Ammon's horn (tissue), 1 donor: ENCODE measurements at regions not wholly inside any gene's neighbourhood (a gene's known extent, or its start where the extent isn't known, plus 50 kb on each side); places are given as distances from the start of the nearest gene placed in this dataset.
A peak's percentile ranks its signal among the peaks of the same experiment; 100 is the strongest.
"Not testable (repeated sequence)": the region's sequence is repeated elsewhere in the genome, so short reads cannot be mapped to it uniquely, and the experiment has no call there.

ENCODE experiments used
- DNase-seq: peaks from one replicate; pipeline ENCODE4 v3.0.0-alpha.2; 2016; ENCODE audit warnings: low spot score

DNA sequence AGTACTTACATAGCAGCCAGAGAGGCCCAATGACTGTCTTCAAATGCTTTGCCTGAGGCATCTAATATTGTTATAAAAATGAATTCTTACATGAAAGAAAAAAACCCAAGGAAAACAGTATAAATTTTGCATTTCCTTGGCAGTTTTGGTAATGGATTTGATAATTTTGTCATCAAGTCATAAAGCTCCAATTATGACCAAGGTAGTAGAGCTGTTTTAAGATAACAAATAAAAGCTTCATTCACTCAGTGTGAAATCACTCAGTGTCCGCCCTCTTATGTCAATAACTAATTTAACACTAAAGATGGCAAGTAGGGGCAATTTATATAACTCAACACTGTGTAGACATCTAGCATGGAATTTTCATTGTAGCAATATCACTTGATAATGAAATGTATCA is 193.9 kb downstream of the ANKRD7 start:
- no peak for DNase-seq

- DNase-seq, result no peak
Measured at GRCh38 chr7:118420888-118421287, 196.4 kb downstream of the ANKRD7 start.

DNA sequence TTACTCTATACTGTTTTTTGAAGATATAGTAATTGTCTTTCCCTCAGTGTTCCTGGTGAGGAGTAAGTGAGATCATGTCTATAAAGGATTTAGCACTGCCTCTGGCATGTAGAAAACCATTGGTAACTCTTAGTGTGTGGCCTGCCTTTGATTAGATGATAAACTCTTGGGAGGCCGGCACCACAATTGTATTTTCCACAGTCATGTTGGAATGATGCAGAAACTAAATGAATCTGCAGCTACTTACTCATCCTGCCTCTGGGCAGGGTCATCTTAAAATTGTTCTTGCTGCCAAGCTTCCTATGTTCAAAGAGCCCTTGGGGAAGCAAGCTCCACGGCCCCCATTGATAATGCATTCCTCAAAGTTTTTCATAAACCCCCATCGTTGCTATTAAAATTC is 204.6 kb downstream of the ANKRD7 start:
- no peak for DNase-seq

GRCh38 chr7:118436663-118437062 is 212.2 kb downstream of the ANKRD7 start:
- DNase-seq, result no peak

- DNase-seq, result not testable (repeated sequence)
Measured at GRCh38 chr7:118449030-118449429, 224.5 kb downstream of the ANKRD7 start.

- DNase-seq, result no peak
Measured at GRCh38 chr7:118449797-118450567, 225.5 kb downstream of the ANKRD7 start.

DNA sequence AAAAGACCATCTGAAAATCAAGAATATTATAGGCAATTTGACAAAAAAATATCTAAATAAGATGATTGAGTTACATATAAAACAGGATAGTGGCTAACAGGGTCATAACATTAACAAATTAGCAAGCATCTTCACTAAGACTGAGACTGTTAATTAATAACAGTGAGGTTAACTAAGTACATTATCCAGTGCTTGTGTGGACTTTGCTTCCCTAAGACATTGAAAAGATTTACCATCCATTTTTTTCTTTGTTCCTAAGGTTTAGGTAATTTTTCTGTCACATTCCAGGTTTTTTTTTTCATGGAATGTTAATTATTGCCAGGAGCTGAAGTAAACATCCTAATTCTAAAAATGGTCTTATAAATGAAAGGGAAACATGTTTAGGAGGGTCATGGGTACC is 227.6 kb downstream of the ANKRD7 start:
- DNase-seq, result no peak

GRCh38 chr7:118467381-118467780 is 242.9 kb downstream of the ANKRD7 start:
- DNase-seq, result no peak

GRCh38 chr7:118472581-118472980 is 248.1 kb downstream of the ANKRD7 start:
- DNase-seq, result no peak

DNA sequence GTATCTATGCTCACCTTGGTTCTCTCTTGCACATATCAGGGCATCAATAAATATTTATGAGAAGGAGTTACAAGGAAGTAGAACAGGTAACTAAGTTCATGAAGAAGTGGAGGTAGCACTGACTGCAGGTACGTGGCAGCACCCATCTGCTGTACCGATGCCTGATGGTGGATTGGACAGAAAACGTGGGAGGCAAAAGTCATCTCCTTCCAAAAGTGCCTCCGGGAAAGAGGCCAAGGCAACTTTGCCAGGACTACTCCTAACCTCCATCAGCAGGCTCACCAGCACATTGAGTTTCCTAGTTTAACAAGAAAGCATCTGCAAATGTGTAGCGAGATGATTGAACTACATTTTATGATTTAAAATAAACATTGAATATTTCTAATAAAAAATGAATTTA is 248.8 kb downstream of the ANKRD7 start:
- peak; percentile 31 for DNase-seq

GRCh38 chr7:118476036-118476435 is 251.5 kb downstream of the ANKRD7 start:
- DNase-seq, result no peak

DNA sequence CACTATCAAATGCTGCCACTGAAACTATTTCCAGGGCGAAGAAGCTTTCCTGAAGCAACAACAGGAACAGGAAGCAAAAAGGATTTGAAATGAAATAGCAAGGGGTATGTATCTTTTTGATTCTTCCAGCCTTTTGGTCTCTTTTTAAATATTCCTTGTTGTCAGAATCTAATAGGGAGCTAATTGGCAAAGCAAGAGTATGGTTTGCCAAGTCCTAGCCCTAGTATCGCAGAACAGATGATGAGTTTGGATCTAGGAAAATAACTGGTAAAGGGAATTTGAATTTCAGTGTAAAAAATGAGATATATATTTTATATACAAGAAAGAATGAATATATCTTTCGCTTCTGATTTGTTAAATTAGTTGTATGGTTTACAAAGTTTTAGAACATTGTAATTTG is 252.5 kb downstream of the ANKRD7 start:
- peak; percentile 12 for DNase-seq

DNA sequence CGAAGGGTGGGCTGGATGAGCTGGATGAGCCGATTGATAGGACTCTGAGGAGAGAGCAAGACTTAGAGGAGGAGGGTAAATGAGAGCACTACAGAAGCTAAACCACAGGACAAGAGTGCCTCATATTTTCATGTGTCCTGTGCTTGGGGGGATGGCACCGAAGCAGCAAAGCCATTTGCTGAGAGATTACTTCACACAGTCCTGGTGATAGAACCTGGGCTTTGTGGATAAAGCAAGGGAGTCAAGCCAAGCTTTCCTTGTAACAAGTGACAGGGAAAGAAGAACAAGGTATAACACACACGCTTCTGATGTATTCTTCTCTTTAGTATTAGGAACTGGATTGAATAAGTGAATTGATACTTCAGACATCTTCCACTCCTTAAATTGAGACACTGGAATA is 253.7 kb downstream of the ANKRD7 start:
- DNase-seq, result no peak

DNA sequence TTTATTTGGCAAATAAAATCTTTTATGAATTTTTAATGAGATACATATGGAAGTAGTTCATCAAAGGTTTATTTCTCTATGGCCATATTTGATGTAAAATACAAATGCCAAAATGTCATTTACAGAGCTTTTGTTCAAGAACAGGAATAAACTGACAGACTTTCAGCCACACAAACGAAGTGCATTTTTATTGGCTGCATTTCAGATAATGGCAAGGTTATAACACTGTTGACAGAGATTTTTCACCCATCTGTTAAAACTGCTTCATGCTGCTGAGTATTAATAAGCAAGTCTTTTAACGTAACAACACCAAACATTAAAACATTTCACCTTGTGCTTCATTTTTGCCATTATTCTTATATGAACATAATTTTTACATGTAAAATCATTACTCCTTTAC is 254.4 kb downstream of the ANKRD7 start:
- no peak for DNase-seq

GRCh38 chr7:118492466-118492865 is 268.0 kb downstream of the ANKRD7 start:
- no peak for DNase-seq

DNA sequence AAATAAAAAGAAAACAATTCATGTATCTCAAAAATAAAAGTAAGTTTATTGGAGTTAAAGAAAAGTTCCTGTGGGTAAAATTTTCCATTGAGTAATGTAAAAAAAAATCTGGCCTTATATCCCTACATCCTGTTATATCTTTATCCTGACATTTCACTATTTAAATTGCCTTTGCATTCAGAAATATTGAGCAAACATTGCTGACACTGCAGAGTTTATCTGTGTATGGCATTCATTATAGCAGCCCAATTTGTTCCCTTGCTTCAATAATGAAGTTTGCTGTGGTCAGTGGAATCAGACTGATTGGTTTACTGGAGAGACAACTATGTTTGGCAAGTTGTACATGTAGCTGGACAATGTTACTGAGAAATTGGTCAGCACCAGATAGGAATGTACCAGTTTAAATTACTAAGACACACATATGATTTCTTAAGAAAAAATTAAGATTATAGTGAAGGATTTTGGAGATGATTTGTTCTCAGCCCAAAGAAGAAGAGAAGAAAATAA is 271.7 kb downstream of the ANKRD7 start:
- no peak for DNase-seq

DNA sequence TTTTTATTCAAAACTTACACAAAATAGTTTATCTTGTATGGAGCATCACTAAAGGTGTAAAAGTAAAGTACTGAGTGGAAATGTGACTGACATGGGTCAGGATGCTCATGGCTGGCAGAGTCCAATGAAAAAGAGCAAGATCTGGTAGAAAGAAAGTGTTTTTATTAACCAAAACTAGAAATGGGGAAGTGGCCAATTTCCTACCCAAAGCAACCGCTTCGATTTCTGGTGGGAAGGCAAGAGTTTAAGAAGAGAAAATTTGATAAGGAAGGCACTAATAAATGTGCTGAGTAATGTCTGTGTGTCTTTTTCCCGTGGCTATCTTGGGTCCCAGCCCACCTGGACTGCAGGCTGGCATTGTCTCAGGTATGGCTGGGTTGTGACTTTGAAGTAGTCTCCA is 277.7 kb downstream of the ANKRD7 start:
- no peak for DNase-seq

DNA sequence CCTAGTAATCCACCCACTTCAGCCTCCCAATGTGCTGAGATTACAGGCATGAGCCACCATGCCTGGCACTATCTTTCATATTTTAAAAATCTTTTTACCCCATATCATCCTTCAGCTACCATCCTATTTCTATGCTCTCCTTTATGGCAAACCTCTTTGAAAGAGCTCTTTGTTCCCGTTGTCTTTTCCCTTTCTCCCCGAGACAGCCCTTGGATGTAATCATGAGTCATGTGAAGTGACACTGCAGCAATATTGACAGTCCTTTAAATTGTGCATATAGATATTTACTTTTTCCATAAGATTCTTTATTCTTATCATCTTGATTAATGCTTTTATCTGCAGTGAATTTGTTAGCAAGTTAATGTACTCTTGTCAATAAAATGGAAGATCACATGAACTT is 286.6 kb downstream of the ANKRD7 start:
- DNase-seq, result no peak

DNA sequence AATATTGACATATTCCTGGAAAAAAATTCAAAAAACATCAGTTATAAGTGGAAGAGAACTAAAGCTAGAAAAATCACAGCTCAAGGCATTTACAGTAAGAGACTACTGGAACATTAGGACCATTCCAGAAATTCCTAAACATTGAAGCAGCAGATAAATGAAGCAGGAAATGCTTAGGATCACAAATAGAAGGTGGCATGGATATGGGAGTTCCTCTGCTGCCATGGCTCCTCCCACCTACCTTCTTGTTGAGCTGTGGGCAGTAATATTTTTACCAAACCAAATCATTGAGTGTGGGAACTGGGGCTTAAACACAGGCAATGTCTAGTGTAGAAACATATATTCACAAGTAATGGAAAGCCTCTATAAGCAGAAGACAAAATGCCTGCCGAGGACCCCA is 292.8 kb downstream of the ANKRD7 start:
- no peak for DNase-seq

DNA sequence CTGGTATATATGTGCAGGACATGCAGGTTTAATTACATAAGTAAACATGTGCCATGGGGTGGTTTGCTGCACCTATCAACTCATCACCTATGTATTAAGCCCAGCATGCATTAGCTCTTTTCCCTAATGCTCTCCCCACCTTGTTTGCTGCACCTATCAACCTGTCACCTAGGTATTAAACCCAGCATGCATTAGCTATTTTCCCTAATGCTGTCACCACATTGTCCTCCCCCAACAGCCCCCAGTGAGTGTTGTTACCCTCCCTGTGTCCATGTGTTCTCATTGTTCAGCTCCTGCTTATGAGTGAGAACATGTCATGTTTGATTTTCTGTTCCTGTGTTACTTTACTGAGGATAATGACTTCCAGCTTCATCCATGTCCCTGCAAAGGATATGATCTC is 300.5 kb downstream of the ANKRD7 start:
- DNase-seq, result no peak

GRCh38 chr7:118531566-118531965 is 307.1 kb downstream of the ANKRD7 start:
- no peak for DNase-seq

- DNase-seq, result no peak
Measured at GRCh38 chr7:118559207-118559606, 334.7 kb downstream of the ANKRD7 start.

DNA sequence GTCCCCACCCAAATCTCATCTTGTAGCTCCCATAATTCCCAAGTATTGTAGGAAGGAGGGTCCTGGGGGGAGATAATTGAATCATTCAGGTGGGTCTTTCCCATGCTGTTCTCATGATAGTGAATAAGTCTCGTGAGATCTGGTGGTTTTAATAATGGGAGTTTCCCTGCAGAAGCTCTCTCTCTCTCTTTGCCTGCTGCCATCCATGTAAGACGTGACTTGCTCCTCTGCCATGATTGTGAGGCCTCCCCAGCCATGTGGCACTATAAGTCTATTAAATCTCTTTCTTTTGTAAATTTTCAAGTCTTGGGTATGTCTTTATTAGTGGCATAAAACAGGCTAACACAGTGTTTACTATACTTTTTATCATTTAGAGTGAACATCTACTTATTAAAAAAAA is 338.8 kb downstream of the ANKRD7 start:
- DNase-seq, result no peak

GRCh38 chr7:118572604-118573003 is 348.1 kb downstream of the ANKRD7 start:
- DNase-seq, result no peak
